WERI-Rb-1 (cell line): ENCODE measurements at regions not wholly inside any gene's neighbourhood (a gene's known extent, or its start where the extent isn't known, plus 50 kb on each side); places are given as distances from the start of the nearest gene placed in this dataset.

ENCODE experiments used
- DNase-seq: peaks from one replicate; pipeline ENCODE4 v3.0.0-alpha.2; 2020
- H3K27ac ChIP-seq: fragments of 250-450 bp; sonication (Bioruptor Pico); 2 replicates; pipeline ENCODE4 v1.5.1; 2020; ENCODE audit warnings: mild to moderate bottlenecking, moderate library complexity
- H3K27me3 ChIP-seq: fragments of 250-450 bp; sonication (Bioruptor Pico); 2 replicates; pipeline ENCODE4 v1.5.1; 2021; ENCODE audit warnings: mild to moderate bottlenecking, low read depth, moderate library complexity; ENCODE audit not compliant: insufficient read depth, severe bottlenecking
- H3K36me3 ChIP-seq: fragments of 250-450 bp; sonication (Bioruptor Pico); 2 replicates; pipeline ENCODE4 v1.5.1; 2020; ENCODE audit warnings: mild to moderate bottlenecking, moderate library complexity
- H3K4me3 ChIP-seq: 2 replicates; pipeline ENCODE4 v1.5.1; 2011; ENCODE audit warnings: low read depth, mild to moderate bottlenecking, control low read depth, low read length
- H3K9me3 ChIP-seq: fragments of 250-450 bp; sonication (Bioruptor Pico); 2 replicates; pipeline ENCODE4 v1.5.1; 2021; ENCODE audit warnings: mild to moderate bottlenecking, moderate library complexity; ENCODE audit not compliant: severe bottlenecking
- TF ChIP-seq, protein P1 (sequence below): IDR thresholded peaks from 2 replicates; pipeline ENCODE4 v1.5.1; 2011; ENCODE audit warnings: low read depth, mild to moderate bottlenecking, control low read depth, inconsistent platforms, low read length

DNA sequence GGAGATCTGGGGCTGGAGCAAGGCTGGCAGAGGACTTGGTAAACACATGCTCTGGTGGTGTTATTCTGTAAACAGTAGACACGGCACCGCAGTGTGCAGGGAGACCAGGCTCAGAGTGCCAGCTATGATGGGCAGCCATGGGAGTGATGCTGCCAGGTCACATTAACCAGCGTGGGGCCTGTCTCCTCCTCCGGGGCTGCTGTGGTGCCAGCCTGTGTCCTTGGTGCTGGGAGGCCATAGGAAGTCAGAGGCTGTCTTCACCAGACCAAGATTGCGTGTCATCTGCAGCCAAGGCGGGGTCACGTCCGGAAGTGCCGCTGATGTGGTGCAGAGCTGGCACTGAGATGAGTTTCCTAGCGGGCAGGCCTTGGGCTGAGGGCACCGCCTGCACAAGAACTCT lies 236.0 kb downstream of the GLRX3 start:
- TF ChIP-seq, protein P1, sequence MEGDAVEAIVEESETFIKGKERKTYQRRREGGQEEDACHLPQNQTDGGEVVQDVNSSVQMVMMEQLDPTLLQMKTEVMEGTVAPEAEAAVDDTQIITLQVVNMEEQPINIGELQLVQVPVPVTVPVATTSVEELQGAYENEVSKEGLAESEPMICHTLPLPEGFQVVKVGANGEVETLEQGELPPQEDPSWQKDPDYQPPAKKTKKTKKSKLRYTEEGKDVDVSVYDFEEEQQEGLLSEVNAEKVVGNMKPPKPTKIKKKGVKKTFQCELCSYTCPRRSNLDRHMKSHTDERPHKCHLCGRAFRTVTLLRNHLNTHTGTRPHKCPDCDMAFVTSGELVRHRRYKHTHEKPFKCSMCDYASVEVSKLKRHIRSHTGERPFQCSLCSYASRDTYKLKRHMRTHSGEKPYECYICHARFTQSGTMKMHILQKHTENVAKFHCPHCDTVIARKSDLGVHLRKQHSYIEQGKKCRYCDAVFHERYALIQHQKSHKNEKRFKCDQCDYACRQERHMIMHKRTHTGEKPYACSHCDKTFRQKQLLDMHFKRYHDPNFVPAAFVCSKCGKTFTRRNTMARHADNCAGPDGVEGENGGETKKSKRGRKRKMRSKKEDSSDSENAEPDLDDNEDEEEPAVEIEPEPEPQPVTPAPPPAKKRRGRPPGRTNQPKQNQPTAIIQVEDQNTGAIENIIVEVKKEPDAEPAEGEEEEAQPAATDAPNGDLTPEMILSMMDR: no peak
- Histone ChIP-seq H3K27me3 (no peaks in the 10 kb centered on the region), H3K36me3 (no peaks in the 10 kb centered on the region), H3K4me3 (no peak overlapping the region), H3K27ac (no peak overlapping the region), H3K9me3 (peaks cover 4% of the 10 kb centered on the region)
- no peak for DNase-seq

DNA sequence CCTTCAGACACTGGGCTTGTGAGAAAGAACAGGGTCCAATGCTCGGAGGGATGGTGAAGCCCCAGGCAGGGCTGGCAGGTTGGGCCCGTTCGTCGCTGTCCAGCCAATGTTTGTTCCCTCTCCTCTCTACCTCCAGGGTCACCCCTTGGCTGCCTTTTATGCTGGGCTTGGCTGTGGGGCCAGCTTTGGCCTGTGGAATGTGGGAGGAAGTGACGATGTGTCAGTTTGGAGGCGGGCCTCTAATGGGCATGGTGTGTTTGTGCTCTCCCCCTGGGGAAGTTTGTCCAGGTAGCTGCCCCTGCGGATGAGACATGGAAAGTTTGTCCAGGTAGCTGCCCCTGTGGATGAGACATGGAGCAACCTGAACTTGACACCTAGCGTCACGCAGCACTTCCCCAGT lies 236.7 kb downstream of the GLRX3 start:
- Histone ChIP-seq H3K4me3 (no peak overlapping the region), H3K36me3 (no peaks in the 10 kb centered on the region), H3K9me3 (peaks cover 4% of the 10 kb centered on the region), H3K27me3 (no peaks in the 10 kb centered on the region), H3K27ac (no peak overlapping the region)
- TF ChIP-seq, protein P1: no peak
- no peak for DNase-seq

DNA sequence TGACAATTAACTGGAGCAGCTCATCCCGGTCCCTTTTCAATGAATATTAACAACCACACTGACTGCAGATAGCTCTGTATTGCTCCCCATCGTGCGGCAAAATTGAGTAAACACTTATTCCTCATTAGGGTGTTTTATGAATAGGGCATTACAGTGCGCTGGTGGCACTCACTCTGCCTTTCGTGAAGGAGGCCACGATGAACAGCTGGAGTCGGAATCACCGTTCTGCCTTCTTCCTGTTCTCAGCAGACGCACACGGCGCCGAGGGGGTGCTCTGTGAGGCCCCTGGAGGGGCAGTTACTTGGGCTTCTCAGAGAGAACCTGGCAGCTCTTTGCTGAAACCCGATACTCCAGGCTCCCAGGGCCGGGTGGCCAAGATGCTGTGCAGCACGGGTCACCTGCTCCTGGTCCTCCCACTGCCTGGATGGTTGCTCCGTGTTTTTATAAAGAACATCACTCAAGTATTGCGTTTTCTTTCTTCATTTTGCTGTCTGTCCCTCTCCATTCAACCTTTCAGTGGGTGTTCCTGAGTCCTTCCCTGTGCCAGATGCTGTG lies 241.9 kb downstream of the GLRX3 start:
- DNase-seq: no peak
- Histone ChIP-seq H3K27ac (no peak overlapping the region), H3K36me3 (no peaks in the 10 kb centered on the region), H3K4me3 (no peak overlapping the region), H3K27me3 (no peaks in the 10 kb centered on the region), H3K9me3 (peaks cover 4% of the 10 kb centered on the region)
- TF ChIP-seq, protein P1: no peak

DNA sequence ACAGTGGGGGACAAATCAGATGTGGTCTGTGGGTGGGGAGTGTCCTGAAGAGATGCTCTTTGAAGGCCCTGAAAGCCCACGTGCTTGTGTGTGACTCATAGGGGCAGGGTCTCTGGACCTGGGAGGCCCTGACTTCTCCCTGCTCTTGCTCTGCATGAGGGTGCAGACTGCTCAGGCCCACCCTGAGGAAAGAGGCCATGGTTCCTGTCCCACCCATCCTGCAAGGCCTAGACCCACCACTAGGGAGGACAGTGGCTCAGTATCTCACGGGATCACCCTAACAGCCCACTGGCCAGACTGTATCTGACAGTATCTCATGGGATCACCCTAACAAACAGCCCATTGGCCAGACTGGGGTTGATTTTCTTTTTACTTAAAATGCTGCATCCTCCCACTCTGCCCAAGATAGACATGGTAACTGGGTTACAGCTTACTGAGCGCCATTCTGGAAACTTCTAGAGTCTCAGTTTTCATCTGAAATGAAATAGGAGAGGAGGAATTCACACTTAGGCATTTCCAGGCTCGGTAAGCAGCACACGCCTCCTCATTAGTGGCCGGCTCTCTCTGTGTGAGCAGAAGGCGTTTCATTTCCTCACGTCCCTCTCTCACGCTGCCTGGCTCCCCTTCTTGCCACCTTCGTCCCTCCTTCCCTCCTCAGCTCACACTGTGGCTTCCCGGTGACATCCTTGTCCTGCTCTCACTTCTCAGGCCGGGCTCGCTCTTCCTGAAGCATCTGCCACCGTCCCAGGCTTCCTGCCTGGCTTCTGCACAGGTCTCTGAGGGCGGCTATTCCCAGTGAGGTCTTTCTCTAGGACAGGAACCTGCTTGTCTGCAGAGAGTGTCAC lies 242.6 kb downstream of the GLRX3 start:
- Histone ChIP-seq H3K27me3 (no peaks in the 10 kb centered on the region), H3K27ac (no peak overlapping the region), H3K9me3 (peaks cover 4% of the 10 kb centered on the region), H3K4me3 (no peak overlapping the region), H3K36me3 (no peaks in the 10 kb centered on the region)
- DNase-seq: peak; percentile 18
- TF ChIP-seq, protein P1: peak; percentile 75

DNA sequence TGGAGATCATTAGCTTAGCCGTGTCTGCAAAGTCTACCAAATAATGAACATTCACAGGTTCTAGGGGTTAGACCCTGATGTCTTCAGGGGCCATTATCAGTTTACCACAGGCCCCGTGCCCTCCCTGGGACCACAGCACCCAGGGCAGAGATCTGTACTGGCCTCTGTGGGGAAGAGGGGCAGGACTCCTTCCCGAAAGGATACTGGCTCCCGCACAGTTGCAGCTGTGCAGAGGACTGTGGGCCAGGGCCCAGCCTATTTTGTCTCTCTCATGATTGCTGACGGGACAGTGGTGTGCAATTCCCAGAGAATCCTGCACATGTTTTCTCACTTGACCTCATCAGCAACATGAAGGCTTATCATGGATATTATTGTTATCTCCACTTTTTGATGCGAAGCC lies 243.9 kb downstream of the GLRX3 start:
- TF ChIP-seq, protein P1: no peak
- Histone ChIP-seq H3K27me3 (no peaks in the 10 kb centered on the region), H3K9me3 (peaks cover 8% of the 10 kb centered on the region), H3K27ac (no peak overlapping the region), H3K4me3 (no peak overlapping the region), H3K36me3 (no peaks in the 10 kb centered on the region)
- no peak for DNase-seq

DNA sequence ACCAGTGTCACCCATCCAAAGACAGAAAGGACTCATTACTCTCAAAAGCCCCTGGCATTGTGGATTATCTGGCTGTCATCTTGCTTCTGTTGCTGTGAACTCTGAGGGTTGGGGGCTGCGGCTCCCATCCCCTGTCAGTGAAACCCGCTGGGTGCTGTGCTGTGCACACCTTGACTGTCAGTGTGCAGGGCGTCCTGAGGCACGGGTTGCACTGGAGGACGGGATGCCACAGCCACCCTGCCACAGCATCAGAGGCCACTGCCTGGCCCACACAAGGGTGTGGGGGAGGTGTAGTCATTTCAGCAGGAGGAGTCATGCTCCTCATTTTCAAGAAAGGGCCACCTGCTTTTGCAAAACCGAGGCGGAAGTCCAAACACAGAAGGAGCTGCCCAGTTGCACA lies 245.8 kb downstream of the GLRX3 start:
- no peak for DNase-seq
- Histone ChIP-seq H3K36me3 (no peaks in the 10 kb centered on the region), H3K27ac (no peak overlapping the region), H3K27me3 (no peaks in the 10 kb centered on the region), H3K9me3 (peaks cover 4% of the 10 kb centered on the region), H3K4me3 (no peak overlapping the region)
- TF ChIP-seq, protein P1: no peak
